LNCAP (cell line): ENCODE measurements at regions not wholly inside any gene's neighbourhood (a gene's known extent, or its start where the extent isn't known, plus 50 kb on each side); places are given as distances from the start of the nearest gene placed in this dataset.

Experiments
- TF ChIP-seq, protein P1 (sequence below): fragments of 450-650 bp; IDR thresholded peaks from 2 replicates; pipeline ENCODE4 v1.5.1; 2017; ENCODE audit warnings: mild to moderate bottlenecking

DNA sequence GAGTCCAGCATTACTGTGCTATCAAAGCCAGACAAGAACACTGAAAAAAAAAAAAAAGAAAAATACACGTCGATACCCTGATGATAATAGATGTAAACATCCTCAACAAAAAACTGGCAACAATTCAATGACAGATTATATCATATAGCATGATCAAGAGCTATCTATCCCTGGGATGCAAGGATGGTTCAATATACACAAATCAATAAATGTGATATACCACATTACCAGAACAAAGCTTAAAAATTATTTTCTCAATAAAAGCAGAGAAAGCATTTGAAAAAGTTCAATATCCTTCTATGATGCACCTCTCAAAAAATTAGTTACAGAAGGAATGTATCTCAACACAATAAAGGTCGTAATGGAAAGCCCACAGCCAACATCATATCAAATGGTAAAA, 332.8 kb upstream of the MMADHC start:
- TF ChIP-seq, protein P1, sequence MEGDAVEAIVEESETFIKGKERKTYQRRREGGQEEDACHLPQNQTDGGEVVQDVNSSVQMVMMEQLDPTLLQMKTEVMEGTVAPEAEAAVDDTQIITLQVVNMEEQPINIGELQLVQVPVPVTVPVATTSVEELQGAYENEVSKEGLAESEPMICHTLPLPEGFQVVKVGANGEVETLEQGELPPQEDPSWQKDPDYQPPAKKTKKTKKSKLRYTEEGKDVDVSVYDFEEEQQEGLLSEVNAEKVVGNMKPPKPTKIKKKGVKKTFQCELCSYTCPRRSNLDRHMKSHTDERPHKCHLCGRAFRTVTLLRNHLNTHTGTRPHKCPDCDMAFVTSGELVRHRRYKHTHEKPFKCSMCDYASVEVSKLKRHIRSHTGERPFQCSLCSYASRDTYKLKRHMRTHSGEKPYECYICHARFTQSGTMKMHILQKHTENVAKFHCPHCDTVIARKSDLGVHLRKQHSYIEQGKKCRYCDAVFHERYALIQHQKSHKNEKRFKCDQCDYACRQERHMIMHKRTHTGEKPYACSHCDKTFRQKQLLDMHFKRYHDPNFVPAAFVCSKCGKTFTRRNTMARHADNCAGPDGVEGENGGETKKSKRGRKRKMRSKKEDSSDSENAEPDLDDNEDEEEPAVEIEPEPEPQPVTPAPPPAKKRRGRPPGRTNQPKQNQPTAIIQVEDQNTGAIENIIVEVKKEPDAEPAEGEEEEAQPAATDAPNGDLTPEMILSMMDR: no peak

DNA sequence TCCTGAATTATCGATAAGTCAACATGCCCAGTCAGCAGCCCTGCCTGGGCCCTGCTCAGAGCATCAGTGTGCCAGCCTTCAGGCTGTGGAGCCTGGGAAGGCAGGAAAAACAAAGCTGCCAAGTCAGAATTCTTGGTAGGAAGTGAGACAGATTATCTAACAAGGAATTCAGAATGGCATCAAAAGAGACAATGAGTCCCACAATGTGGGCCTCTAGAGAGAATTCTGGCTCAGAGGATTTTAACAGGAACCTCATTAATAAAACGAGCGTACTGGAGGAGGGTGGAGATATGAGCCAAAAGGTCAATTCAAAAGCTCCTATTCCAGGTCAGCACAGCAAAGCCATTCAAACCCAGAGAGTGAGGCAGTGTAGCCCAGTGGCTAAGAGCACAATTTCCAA, 327.6 kb upstream of the MMADHC start:
- TF ChIP-seq, protein P1: no peak

DNA sequence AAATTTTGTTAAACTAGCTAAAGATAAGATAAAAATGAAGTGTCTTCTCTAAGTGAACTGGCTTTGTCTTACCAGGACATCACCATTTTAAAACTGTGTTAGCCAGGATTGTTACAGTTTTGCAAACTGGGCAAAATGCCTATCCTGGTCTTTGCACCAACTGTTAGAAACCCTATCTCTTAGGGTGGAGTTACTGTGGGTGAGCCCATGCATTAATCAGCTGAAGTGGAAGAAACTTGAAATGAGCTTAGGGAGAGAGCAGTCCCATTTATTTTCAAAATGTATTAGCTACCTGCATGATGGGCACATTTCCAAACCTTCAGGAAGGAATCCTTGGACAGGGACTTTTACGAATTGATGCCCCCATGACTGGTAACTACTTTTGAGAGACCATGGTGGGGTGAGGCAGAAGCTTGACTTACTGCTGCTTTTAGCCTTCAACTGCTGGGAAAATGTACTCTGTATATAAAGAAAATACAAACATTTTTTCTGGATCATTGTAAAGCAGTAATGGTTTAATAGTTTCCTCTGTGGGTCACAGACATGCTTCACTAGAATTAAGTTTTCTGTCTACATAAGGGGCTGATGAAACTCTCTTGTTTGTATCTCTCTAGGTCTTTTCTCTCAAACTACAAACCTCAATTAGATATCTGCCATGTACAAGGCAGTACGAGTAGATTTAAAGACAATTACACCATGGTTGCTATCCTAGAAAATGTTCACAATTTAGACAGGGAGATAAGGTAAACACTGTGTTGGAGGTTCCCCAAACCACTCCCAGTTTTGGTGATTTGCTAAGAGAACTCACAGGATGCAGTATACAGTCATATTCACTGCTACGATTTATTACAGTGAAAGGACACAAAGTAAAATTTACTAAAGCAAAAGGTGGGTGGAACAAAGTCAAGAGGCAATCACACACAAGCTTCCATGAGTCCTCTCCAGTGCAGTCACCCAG, 321.4 kb upstream of the MMADHC start:
- TF ChIP-seq, protein P1: no peak

DNA sequence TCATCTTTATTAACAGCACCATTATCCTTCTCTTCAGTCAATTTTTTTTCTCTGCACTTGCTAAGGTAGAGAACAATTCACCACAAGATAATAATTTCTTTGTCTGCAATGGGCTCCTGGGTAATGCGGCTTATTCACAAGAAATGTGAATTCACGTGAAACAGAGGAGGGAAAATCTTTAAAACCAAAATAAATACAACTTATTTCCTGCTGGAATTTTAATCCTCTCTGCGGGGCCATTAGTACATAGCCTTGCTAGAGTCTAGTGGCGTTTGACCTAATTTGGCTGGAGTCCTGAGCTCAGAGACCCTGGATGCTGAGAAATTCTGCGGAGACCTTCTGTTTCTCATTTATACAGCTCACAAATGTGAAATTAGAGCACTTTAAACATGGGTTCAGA, 319.3 kb upstream of the MMADHC start:
- TF ChIP-seq, protein P1: no peak

DNA sequence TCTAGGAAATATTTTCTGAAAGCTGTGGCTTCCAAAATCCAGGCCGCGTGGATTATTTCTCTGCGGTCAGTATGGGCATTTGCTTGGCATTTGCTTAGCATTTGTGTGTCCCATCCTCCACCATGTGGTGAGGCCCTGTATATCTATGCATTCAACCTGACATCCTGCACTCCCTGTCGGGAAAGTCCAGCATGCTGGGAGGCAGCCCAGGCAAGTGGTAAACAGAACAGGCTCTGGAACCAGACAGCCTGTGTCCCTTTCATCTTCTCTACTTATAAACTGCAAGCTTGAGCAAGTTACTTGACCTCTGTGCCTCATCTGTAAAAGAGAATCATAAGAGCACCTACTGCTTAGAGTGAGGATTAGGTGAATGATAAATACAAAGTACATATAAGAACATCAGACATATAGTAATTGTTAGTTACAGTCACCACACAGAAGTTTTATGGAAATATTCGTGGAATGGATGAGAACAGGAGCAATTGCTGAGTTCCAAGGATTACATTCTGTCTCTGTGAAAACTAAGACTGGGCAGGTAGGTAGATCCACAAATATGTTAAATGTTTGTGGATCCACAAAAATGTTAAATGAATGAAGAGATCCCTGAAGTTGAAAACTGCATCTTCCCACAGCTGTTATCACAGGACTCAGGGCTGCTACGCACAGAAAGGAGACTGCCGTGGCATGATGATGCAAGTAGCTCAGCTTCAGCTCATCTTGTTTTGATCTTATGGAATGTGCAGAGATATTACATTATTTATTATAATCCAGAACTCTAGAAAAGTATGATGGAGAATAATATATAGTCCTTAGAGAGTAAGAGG, 317.0 kb upstream of the MMADHC start:
- TF ChIP-seq, protein P1: no peak

DNA sequence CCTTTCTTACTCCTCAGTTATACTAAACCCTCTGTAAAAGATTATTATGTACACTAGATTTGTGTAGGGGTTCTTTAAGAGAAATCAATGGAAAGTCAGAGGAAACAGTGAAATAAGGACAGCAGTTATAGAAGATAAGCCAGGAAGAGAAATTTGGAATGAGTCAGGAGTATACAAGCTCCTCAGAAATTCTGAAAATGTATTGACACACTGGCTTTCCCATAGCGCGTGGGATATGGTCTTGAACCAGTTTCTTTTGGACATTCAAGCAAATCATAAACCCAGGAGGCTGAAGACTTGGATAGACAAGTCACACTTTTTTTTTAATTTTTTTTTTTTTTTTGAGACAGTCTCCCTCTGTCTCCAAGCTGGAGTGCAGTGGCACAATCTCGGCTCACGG, 316.1 kb upstream of the MMADHC start:
- TF ChIP-seq, protein P1: no peak

DNA sequence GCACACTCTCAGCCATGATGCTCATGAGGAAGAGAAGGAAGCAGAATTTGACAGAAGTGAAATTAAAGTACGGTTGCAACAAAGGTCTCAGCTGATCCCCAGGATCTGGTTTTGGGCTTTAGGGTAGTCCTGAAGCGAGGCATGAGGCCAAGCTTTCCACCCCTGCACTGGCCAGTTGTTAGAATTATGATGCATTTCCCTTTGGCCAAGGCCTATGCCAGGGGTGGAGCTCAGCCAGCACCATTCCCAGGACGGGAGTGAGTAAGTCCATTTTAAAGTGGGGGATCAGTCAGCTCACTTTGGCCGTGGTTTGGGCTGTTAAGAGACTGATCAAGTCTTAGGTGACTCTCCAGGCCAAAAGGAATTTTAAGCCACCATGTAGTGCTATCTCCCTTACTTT, 314.5 kb upstream of the MMADHC start:
- TF ChIP-seq, protein P1: no peak
